ENCODE measurements at regions not wholly inside any gene's neighbourhood (a gene's known extent, or its start where the extent isn't known, plus 50 kb on each side); places are given as distances from the start of the nearest gene placed in this dataset.

DNA sequence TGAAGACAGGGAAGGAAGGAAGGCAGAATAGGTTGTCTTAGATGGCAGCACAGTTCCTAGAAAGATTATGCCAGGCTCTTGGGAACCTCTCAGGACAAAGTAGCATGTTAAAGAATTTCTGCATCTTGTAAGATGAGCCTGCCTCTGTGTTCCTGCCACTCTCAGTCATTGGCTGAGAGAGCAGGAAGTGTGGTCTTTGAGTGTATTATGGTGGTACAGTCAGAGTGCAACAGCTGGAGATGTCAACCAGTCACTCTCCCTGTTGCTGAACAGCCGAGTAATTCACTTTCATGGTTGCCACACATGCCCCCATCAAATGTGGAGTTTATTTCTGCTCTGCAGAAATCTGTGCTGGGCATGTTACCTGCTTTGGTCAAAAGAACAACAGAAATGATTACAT, 659.6 kb upstream of the RIOK2 start:
- H3K27ac ChIP-seq (ENCODE audit: low read depth, low read length) = no peak overlapping the region
- DNase-seq (ENCODE audit: insufficient read length, low spot score, missing footprints) = no peak
- no peaks in the 10 kb centered on the region for H3K79me2 ChIP-seq (ENCODE audit: insufficient read depth, low read length)
- H3K9me3 ChIP-seq (ENCODE audit: low read depth, low read length) = no peaks in the 10 kb centered on the region
- no peak overlapping the region for H3K4me2 ChIP-seq (ENCODE audit: insufficient read depth, low read length)
- H3K27me3 ChIP-seq (ENCODE audit: insufficient read depth, low read length) = no peaks in the 10 kb centered on the region
- peaks cover 32% of the 10 kb centered on the region for H3K4me1 ChIP-seq (ENCODE audit: insufficient read depth, low read length)
- H4K20me1 ChIP-seq (ENCODE audit: insufficient read depth, low read length) = no peaks in the 10 kb centered on the region
- no peak overlapping the region for H3K4me3 ChIP-seq (ENCODE audit: insufficient read depth, low read length)
- H3K36me3 ChIP-seq (ENCODE audit: insufficient read depth, low read length) = no peaks in the 10 kb centered on the region
- TF ChIP-seq, protein P1, sequence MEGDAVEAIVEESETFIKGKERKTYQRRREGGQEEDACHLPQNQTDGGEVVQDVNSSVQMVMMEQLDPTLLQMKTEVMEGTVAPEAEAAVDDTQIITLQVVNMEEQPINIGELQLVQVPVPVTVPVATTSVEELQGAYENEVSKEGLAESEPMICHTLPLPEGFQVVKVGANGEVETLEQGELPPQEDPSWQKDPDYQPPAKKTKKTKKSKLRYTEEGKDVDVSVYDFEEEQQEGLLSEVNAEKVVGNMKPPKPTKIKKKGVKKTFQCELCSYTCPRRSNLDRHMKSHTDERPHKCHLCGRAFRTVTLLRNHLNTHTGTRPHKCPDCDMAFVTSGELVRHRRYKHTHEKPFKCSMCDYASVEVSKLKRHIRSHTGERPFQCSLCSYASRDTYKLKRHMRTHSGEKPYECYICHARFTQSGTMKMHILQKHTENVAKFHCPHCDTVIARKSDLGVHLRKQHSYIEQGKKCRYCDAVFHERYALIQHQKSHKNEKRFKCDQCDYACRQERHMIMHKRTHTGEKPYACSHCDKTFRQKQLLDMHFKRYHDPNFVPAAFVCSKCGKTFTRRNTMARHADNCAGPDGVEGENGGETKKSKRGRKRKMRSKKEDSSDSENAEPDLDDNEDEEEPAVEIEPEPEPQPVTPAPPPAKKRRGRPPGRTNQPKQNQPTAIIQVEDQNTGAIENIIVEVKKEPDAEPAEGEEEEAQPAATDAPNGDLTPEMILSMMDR (IDR thresholded peaks at IDR 0.05; ENCODE audit: extremely low read depth, low read depth, low read length) = no peak
- H2AFZ ChIP-seq (ENCODE audit: low read length) = no peak overlapping the region

DNA sequence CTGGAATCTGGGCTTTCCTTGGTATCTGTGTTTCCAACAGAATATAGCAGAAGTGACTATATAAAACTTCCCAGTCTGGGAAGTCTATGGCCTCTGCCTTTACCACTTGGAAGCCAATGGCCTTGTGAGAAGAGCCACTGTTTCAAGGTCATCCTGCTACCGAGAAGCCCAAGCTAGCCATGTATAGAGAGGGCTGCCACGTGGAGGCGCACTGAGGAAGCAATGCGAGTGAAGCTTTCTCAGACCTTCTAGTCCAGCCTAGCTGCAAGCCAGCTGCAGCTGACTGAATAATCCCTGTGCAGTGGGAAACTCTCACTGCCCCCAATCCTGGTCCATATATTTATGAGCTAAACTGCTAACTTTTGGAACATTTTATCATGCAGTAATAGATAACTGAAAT, 661.8 kb upstream of the RIOK2 start:
- no peak overlapping the region for H3K4me2 ChIP-seq (ENCODE audit: insufficient read depth, low read length)
- H3K79me2 ChIP-seq (ENCODE audit: insufficient read depth, low read length) = no peaks in the 10 kb centered on the region
- no peaks in the 10 kb centered on the region for H4K20me1 ChIP-seq (ENCODE audit: insufficient read depth, low read length)
- H2AFZ ChIP-seq (ENCODE audit: low read length) = no peak overlapping the region
- H3K36me3 ChIP-seq (ENCODE audit: insufficient read depth, low read length) = no peaks in the 10 kb centered on the region
- TF ChIP-seq, protein P1 (IDR thresholded peaks at IDR 0.05; ENCODE audit: extremely low read depth, low read depth, low read length) = no peak
- no peaks in the 10 kb centered on the region for H3K27me3 ChIP-seq (ENCODE audit: insufficient read depth, low read length)
- peaks cover 13% of the 10 kb centered on the region for H3K4me1 ChIP-seq (ENCODE audit: insufficient read depth, low read length)
- no peak for DNase-seq (ENCODE audit: insufficient read length, low spot score, missing footprints)
- no peak overlapping the region for H3K27ac ChIP-seq (ENCODE audit: low read depth, low read length)
- H3K9me3 ChIP-seq (ENCODE audit: low read depth, low read length) = no peaks in the 10 kb centered on the region
- H3K4me3 ChIP-seq (ENCODE audit: insufficient read depth, low read length) = no peak overlapping the region

DNA sequence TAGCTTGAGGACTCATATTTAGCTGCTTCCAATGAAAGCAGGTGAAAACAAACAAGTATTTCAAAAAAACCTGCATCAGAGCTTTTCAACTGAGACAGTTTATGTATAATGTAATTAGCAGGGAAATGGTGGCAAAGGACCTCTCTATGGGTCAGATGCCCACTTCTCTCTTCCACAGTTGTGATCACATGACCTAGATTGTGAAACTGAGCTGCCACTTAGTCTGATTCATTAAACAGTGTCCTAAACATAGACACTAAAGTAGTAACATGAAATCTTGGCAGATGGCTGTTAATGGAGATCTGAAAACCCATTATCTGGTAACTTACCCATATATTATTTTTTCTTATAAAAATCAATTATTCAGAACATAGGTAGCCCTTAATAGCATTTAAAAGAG, 663.6 kb upstream of the RIOK2 start:
- DNase-seq (ENCODE audit: insufficient read length, low spot score, missing footprints) = no peak
- TF ChIP-seq, protein P1 (IDR thresholded peaks at IDR 0.05; ENCODE audit: extremely low read depth, low read depth, low read length) = no peak
- no peaks in the 10 kb centered on the region for H3K4me1 ChIP-seq (ENCODE audit: insufficient read depth, low read length)
- no peaks in the 10 kb centered on the region for H4K20me1 ChIP-seq (ENCODE audit: insufficient read depth, low read length)
- H3K4me3 ChIP-seq (ENCODE audit: insufficient read depth, low read length) = no peak overlapping the region
- H3K4me2 ChIP-seq (ENCODE audit: insufficient read depth, low read length) = no peak overlapping the region
- no peak overlapping the region for H2AFZ ChIP-seq (ENCODE audit: low read length)
- no peaks in the 10 kb centered on the region for H3K79me2 ChIP-seq (ENCODE audit: insufficient read depth, low read length)
- no peaks in the 10 kb centered on the region for H3K36me3 ChIP-seq (ENCODE audit: insufficient read depth, low read length)
- no peaks in the 10 kb centered on the region for H3K27me3 ChIP-seq (ENCODE audit: insufficient read depth, low read length)
- H3K9me3 ChIP-seq (ENCODE audit: low read depth, low read length) = no peaks in the 10 kb centered on the region
- no peak overlapping the region for H3K27ac ChIP-seq (ENCODE audit: low read depth, low read length)

DNA sequence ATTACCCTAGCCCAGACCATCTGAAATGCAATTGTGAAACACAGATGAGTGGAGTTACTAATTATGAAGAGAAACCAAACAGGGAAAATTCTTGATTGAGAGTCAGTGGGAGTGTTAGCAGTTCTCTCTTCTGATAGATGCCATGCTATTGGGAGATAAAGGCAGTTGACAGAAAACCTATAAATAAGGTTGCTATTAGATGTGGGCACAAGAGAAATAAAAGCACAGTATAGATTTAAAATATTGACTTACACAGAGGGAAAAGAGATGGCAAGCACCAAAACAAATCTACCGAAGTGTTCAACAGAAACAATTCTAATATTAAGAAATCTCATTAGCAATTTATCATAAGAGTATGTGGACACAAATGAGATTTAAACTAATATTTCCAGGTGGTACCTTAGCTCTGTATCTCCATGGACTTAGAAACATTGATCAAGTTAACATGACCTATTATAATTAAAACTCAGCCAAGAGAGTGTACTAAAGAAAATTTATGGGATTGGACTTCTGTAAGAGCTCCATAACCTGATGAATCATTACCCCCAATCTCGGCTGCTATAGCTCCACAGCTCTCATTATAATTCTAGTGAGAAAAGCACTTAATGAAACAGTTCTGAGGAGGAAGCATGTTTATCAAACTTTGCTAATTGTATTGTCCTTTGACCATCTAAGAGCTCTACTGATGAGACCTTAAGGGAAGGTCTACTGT, 665.0 kb upstream of the RIOK2 start:
- Histone ChIP-seq H2AFZ (ENCODE audit: low read length) (no peak overlapping the region), H3K4me3 (ENCODE audit: insufficient read depth, low read length) (no peak overlapping the region), H3K79me2 (ENCODE audit: insufficient read depth, low read length) (no peaks in the 10 kb centered on the region), H3K4me1 (ENCODE audit: insufficient read depth, low read length) (no peaks in the 10 kb centered on the region), H3K27me3 (ENCODE audit: insufficient read depth, low read length) (no peaks in the 10 kb centered on the region), H3K9me3 (ENCODE audit: low read depth, low read length) (no peaks in the 10 kb centered on the region), H3K36me3 (ENCODE audit: insufficient read depth, low read length) (no peaks in the 10 kb centered on the region), H4K20me1 (ENCODE audit: insufficient read depth, low read length) (no peaks in the 10 kb centered on the region), H3K27ac (ENCODE audit: low read depth, low read length) (no peak overlapping the region), H3K4me2 (ENCODE audit: insufficient read depth, low read length) (no peak overlapping the region)
- TF ChIP-seq, protein P1 (IDR thresholded peaks at IDR 0.05; ENCODE audit: extremely low read depth, low read depth, low read length) = no peak
- DNase-seq (ENCODE audit: insufficient read length, low spot score, missing footprints) = no peak

Measured in osteoblast (primary cell).